ENCODE measurements at regions not wholly inside any gene's neighbourhood (a gene's known extent, or its start where the extent isn't known, plus 50 kb on each side); places are given as distances from the start of the nearest gene placed in this dataset.
"Not testable (repeated sequence)": the region's sequence is repeated elsewhere in the genome, so short reads cannot be mapped to it uniquely, and the experiment has no call there.

DNA sequence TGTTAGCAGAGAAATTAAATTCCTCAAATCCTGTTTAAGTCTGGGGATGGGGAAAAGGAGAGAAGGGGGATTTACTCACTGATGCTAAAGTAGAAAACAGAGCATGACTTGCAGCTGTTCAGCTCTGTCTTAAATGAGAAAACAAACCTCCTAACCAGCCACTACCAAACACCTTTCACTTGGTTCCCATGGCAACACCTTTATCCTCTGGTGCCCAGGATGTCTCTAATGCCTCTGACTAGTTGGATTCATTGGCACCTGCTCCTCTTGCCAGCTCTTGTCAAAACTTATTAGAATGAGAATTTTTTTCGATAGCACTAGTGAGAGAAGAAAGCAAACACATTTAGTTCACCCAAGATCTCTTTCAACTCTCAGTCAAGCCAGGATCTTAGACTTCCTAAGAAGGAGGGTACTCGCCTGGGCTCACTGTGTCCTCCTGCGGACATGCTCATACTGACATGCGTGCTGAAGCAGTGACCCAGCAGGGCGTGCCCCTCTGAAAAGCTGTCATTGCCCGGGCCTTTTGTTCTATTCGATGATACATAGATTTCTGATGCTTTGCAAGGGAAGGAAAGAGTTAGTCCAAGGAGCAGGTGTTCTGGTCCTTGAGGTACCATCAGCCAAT, 656.0 kb upstream of the CELF4 start:
- DNase-seq: no peak

DNA sequence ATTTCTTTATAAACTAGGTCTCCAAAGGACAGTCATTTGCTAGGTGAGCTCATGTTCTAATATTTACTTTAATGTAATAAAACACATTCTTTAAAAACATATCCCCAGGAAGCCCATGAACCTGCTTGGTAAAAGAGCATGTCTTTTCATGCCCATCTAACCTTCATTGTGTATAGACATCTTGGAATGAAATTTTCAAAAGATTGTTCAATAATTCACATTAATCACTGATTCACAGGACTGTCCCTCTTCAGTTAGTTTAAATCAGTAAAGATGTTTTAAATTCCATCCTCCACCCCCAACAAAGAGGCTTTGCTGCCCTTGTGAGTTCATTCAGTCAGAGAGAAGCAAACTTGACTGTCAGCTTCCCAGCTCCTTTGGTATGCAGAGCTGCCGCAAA, 633.4 kb upstream of the CELF4 start:
- DNase-seq: no peak

DNA sequence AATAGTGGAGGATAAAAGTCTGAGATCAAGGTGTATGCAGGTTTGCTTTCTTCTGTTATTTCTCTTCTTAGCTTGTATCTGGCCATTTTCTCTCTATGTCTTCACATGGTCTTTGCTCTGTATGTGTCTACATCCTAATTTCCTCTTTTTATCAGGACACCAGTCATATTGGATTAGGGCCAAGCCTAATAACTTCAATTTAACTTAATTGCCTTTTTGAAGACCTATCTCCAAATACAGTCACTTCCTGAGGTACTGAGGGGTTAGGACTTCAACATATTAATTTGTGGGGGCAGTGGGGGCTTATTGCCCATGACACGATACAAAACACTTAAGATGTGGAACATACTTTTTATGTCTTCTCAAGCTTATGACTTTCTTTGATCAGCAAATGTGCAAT, 632.9 kb upstream of the CELF4 start:
- DNase-seq: no peak

DNA sequence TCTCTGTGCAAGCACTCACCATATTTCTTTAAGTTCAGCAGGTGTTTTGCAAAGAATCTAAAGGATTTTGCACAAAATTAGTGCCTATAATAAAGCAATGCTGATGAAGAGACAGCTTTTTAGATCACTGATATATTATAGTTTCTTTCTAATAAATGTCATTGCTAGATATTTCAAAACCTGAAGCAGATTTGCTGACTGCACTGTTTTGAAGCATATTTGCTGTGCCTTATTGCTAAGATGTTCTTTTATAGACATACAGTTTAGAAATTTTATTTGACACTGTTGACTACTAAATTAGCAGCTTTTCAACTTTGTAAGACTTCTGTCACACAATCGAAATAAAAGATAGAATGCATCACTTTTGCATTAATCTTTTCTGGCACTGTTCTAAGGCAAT, 620.9 kb upstream of the CELF4 start:
- no peak for DNase-seq

DNA sequence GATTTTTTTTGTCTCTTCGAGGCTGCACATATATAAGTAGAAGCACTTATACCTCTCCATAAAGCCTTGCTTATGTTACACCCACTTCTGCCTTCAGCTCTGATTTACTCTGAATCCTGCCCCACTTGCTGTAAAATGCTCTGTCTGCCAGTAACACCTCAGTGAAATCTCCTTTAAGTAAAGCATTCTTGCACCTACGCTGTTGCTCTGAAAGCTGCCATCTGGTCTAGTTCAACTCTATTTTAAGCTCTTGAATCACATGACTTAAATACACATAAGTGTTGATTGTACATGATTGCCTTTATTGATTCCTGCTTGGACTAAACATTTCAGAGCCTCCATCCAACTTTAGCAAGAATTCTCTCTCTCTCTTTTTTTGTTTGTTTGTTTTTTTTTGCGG, 609.0 kb upstream of the CELF4 start:
- no peak for DNase-seq

DNA sequence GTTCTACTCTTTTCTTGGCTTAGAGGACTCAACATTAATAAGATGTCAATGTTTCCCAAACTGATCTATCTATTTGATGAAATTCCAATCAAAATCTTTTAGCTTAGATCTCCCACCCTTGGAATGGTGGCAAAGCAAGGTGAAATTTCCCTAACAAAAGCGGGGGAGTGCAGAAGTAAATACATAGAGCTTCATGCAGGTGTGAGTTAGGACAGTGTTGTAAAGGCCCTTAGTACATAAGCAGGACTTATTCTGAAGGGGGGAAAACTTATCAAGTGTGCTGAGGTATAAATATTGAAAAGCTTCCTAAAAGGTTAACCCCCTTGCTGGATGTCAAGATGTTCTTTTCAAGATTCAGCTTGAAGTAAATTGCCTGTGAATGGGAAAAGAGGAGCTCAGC, 608.6 kb upstream of the CELF4 start:
- no peak for DNase-seq

DNA sequence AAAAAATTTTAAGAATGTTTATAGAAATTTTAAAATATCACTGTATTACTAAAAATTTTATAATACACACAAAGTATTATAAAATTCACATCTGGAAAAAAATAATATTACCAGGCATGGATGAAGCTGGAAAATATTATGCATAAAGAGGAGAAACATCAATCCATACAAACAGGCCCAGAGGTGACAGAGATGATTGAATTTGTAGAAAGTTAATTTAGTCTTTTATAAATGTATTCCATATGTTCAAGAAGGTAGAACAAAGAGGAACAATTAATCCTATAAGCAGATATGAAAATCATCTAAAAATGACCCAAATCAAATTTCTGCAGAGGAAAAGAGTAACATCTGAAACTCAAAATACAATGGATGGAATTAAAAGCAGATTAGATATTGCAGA, 605.2 kb upstream of the CELF4 start:
- no peak for DNase-seq

DNA sequence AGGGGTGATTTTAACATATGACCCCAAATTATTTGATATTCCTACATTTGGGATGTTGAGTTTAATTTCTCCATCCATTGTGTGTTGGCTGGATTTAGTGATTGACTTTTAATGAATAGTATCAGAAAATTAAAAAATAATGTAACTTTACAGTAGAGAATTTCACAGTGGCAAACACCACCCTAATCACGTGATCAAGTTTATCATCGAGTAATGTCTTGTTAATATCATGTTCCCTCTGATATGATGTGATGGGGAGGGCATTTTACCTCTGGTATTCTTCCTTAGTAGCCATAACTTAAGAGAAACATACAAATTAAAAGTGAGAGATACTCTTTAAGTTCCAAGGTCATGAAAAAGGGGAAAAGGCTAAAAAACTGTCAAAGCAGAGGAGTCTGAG, 602.0 kb upstream of the CELF4 start:
- no peak for DNase-seq

DNA sequence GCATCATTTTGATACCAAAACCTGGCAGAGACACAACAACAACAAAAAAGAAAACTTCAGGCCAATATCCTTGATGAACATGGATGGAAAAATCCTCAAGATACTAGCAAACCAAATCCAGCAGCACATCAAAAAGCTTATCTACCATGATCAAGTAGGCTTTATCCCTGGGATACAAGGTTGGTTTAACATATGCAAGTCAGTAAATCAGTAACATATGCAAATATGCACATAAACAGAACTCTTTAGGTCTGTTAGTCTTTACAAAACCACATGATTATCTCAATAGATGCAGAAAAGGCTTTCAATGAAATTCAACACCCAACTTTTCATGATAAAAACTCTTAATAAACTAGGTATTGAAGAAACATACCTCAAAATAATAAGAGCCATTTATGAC, 587.5 kb upstream of the CELF4 start:
- not testable (repeated sequence) for DNase-seq

DNA sequence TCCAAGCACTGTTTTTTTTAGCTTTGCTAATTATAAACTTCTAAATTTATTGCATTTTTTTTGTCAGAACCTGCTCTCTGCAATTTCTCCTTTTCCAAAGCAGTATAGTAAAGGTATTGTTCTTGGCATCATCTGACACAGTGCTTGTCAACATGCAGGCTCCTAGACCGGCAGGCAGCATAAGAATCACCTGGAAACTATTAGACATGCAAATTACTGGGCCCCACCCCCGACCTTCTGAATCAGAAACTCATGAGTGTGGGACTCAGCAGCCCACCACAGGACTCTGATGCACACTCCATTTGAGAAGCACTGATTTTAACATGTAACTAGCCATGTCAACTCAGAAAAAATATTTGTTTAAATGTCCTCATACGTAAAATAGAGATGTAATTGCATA, 551.1 kb upstream of the CELF4 start:
- no peak for DNase-seq

DNA sequence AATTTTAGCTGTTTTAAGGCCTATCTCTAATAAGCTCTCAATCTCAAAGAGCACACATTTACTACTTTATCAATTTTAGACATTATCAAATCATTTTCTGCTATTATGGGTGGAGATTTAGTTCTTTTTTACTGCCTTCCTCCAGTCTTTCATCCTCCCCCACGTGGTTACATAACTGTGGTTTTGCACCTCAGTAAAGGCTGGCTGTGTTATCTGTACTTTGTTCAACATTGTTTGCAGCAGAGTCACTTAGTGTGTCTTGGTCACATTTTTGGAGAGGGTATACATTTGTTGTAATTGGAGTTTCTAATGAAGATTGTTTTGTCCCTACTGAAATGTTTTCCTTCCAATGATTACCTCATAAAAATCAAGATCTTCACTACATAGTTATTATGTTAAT, 549.6 kb upstream of the CELF4 start:
- DNase-seq: no peak

DNA sequence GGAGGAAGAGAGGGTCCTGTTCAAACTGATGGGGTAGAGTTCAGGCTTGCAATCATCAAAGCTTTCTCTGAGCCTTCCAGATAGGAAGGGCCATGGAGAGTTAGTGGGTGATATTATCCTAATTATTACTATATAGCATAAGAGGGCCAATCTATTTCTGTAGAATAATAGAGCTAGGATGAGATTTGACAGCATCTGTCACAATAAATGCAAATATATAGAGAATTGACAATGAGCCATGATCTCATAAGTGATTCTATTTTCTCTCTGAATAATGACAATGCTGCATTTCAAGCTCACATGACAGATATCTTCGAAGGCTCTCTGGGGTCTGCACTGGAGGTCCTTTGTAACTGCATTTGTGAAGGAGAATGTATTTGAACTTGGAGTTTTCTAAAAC, 521.9 kb upstream of the CELF4 start:
- no peak for DNase-seq

DNA sequence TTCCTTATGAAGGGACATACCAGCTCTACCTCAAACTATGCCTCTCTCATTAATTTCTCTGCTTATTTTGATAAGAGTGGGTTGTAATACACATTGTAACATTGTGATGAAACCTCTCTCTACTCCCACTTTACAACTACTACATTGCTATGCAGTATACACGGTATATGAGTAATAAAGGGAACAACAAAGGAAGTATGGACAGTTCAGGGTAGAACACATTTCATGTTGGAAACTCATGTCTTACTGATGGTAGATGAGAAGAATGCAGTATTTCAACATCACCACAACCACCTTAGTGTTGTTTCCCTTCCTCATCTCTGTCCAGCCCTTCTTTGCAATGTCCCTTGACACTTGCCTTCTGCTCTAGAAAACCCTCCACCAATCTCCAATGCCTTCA, 515.9 kb upstream of the CELF4 start:
- DNase-seq: no peak

DNA sequence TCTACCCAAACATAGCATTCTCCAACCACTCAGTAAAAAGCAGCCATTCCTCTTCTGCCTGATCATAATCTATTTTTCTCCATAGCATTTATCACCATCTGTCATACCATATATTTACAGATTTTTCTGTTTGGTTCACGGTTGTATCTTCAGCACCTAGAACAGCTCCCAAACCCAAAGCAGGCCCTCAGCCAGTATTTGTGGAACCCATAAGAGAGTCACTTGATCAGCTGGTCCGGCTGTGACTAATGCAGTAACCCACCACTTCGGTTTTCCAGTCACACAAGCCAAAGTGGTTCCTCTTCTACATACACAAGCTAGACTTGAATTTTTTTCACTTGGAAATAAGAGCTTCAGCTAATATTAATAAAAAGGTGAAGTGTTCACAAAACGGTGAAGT, 511.6 kb upstream of the CELF4 start:
- DNase-seq: no peak

DNA sequence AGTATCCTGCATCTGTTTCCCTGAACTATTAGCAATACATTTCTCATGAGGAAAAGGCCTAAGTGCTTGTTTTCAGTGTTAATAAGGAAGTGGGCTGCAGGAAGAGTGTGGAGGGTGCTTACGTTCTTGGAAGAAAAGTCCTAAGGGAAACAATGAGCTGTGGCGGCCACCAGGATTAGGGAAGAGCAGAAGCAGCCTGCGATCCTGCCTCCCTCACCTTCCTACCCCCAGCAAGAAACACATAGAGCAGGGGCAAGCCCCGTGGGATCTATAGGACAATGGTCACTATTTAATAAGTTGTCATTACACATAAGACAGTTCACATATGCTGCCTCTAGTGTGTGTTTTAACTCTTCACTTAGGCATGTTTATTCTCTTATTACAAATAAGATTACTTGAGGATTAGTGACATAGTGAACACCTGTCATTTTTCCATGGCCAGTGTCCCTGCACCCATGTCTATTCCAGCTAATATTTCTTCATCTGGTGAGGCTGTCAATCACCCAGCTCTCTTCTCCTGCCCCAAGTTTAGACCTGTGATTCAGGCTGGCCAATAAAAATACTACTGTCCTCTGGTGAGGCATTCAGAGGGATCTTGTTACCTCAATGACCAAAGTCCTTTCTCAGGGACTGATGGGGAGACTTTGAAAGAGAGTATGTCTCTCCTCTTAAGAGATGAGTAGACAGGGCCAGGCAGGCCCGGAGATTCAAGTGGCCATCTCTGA, 510.9 kb upstream of the CELF4 start:
- DNase-seq: no peak

DNA sequence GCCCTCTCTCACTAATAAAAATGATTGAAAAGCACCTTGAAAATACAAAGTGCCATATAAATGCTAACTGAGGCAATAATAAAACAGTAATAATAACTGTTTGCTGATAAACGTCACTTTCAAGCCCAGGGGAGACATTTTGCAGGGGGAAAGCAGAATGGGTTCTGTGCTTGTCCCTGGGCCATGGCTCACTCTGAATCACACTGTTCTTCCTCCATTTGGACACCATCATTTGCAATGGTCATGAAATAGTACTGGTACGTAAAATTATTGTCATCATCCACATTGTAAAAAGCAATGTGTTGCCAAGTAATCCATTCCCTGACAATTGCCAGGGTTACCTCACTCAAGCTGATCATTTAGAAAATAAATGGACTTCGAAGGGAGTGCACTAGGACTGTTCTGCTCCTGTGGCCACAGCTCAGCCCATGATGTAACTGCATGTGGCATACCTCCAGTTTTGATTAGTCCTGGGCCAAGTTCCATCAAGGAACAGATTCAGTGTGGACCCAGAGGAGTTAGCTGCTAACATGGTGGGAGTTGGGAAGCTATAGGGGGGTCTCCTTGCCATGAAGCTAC, 508.8 kb upstream of the CELF4 start:
- no peak for DNase-seq

DNA sequence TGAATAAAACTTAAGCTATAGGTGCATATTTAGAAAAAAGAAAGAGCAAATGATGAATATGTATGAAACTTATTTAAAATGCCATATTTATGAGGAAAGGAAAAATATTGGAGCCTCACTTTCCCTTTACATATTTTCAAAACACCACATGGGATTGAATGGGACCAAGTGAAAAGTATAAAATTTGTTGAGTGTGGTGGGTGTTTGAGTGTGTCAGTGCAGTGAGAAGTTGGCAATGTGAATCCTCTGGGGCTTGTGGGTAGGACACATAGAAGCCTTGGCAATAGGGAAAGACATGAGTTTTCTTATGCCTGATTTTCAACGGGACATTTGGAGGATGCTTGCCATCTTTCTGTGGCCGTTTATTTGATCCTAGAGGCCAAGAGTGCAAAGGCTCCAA, 502.2 kb upstream of the CELF4 start:
- no peak for DNase-seq

DNA sequence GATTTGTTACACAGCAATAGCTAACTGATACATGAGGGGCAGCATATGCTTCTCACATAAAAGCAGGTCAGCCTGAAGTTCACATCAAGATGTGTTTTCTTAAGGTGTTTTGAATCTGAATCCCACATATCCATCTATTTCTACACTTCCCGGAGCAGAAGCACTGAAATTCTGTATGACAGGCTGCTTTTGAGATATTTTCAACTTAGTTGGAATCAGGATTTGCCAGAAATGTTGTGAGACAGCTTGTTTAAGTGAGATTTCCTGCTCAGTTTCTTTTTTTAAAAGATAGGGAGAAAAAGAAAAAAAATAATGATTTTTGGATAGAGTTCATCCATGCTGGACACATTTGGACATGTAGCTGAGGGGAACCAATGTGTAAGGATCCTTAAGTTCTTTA, 501.5 kb upstream of the CELF4 start:
- DNase-seq: no peak

DNA sequence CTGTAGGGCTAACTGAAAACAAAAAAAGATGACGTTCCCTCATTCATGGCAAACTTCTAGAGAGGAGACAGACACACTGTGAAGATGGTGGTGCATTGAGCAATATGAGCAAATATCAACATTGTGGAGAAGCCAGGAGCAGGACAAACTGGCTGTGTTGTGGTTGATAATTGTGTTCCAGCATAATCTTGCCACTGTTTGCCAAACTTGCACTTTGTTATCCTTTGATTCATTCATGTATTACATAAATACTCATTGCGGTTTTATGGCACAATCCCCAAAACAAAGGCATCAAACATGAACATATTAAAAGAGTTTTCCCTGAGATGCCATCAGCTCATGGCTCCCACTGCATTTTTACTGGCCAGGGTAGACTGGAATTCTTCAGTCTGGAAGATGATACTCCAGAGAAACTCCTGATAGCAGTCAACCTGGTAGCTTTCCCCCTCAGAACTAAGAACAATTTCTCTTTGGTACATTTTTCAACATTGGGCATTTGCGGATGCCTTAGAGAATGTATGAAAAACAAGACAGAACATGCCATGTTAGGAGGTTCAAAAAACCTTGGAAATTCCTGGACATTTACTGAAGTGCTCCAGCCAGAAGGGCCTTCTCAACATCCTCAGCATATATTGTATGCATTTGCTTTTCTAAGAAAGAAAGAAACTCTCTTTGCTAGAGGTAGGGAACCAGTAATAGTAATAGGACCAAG, 487.4 kb upstream of the CELF4 start:
- no peak for DNase-seq

DNA sequence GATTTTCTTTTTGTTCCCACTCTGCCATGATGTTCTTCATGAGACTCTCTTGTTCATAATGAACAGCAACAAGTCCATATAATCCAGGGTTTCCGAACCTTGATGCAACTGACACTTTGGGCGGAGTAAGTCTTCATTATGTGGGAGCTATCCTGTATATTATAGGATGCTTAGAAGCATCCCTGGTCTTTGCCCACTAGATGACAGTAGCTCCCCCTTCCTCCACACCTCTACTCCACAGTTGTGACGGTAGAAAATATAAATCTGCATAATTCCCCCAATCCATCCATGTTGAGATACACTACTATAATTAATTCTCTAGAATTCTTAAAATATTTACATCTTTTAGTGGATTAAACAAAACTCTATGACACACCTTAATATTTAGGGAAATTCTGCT, 482.2 kb upstream of the CELF4 start:
- no peak for DNase-seq

DNA sequence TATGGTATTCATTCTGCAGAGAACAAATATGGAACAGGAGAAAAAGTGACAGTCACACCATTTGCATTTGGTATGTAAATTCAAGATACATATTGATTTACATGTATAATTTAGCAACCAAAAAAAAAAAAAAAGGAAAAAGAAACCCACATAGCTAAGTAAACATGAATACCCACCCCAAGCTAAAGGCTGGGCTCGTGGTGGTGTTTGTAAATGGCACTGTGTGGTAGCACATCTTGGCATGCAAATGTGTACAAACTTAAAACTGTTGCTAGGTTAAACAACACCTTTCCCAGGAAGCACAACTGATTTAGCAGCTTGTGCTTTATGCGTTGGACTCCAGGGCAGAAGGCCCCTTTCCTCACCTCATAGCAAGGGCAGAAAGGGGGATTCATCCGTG, 481.1 kb upstream of the CELF4 start:
- DNase-seq: no peak

DNA sequence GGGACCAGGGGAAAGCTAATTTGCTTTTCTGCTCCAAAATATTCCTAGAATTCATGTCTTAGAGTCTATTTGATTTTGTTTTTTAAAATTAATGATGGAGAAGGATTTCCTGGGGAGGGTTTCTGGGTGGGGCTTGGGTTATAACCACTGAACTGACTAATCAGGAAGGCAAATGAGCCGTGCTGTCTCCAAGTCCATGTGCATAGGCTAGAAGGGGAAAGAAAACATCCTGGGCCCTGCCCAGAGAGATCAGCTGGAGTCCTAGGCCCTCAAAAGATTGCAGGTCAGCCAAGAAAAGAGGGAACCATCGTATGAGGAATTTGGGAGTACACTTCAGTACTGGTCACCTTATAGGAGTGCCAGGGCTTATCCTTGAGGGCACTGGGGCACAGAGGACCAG, 480.2 kb upstream of the CELF4 start:
- DNase-seq: no peak

DNA sequence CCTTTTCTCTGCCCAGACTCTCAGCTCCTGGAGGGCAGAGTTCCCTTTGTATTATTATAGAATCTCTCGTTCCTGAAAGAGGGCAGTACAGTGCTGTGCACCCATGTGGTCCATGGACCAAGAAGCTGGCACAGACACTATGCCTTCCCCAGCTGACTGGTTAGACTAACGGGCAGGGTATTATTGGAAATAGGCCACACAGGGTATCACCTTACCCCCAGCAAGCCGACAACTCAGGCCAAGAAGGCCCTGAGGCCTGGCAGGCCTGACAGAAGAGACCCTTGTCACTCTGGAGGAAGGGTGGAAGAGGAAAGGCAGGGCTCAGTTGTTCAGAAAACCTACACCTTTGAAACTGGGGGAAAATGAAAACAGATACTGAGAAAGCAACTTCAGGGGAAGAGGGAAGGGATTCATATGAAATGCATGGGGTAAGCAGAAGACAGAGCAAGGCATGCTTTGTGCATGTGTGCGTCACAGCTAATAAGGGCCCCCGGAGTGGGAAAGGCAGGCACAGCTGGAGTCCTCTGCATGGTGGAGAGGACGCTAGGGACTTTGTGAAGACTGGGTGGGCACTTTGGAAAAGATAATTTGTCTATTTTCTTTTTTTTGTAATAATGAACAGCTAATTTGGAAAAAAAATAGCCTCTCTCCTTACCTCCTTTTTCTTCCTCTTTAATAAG, 476.8 kb upstream of the CELF4 start:
- DNase-seq: no peak
